Bronchial epithelial cell (primary cell): ENCODE measurements at regions not wholly inside any gene's neighbourhood (a gene's known extent, or its start where the extent isn't known, plus 50 kb on each side); places are given as distances from the start of the nearest gene placed in this dataset.

Experiments
- DNase-seq: peaks from one replicate; pipeline ENCODE4 v3.0.0-alpha.2; 2010; ENCODE audit warnings: low read depth
- FAIRE-seq: peaks from 2 replicates; lab custom pipeline; 2011; peaks lifted over from hg19 to GRCh38; lab: Jason Lieb, UNC
- H3K27me3 ChIP-seq: 2 replicates; pipeline ENCODE4 v1.5.1; 2011; ENCODE audit warnings: low read length; ENCODE audit not compliant: control insufficient read depth, insufficient read depth
- H3K36me3 ChIP-seq: 2 replicates; pipeline ENCODE4 v1.5.1; 2011; ENCODE audit warnings: low read length; ENCODE audit not compliant: control insufficient read depth, insufficient read depth
- H3K4me3 ChIP-seq: 2 replicates; pipeline ENCODE4 v1.5.1; 2011; ENCODE audit warnings: mild to moderate bottlenecking, low read depth, low read length, control low read depth
- CTCF ChIP-seq: IDR thresholded peaks from 2 replicates; pipeline ENCODE4 v1.5.1; 2011; ENCODE audit warnings: mild to moderate bottlenecking, moderate library complexity, low read length, control low read depth, inconsistent platforms; ENCODE audit not compliant: insufficient read depth, severe bottlenecking

- Histone ChIP-seq H3K27me3 (no peaks in the 10 kb centered on the region), H3K4me3 (no peak overlapping the region), H3K36me3 (no peaks in the 10 kb centered on the region)
- FAIRE-seq (no peak), DNase-seq (peak; percentile 87)
- no peak for TF ChIP-seq CTCF
Observed at GRCh38 chr1:173112129-173112528, 61.4 kb upstream of the TNFSF18 start.

- Histone ChIP-seq H3K4me3 (no peak overlapping the region), H3K36me3 (no peaks in the 10 kb centered on the region), H3K27me3 (no peaks in the 10 kb centered on the region)
- TF ChIP-seq CTCF: no peak
- FAIRE-seq: no peak
- no peak for DNase-seq
Observed at GRCh38 chr1:173107696-173108095, 57.0 kb upstream of the TNFSF18 start.

GRCh38 chr1:173103006-173103405 is 52.3 kb upstream of the TNFSF18 start:
- H3K4me3 ChIP-seq: no peak overlapping the region
- no peak for FAIRE-seq
- TF ChIP-seq CTCF: no peak
- H3K27me3 ChIP-seq: no peaks in the 10 kb centered on the region
- no peak for DNase-seq
- H3K36me3 ChIP-seq: no peaks in the 10 kb centered on the region

GRCh38 chr1:173101589-173101988 is 50.8 kb upstream of the TNFSF18 start:
- DNase-seq (no peak), FAIRE-seq (no peak)
- no peak for TF ChIP-seq CTCF
- H3K27me3 ChIP-seq: no peaks in the 10 kb centered on the region
- no peaks in the 10 kb centered on the region for H3K36me3 ChIP-seq
- no peak overlapping the region for H3K4me3 ChIP-seq

GRCh38 chr1:173100476-173101107 is 49.9 kb upstream of the TNFSF18 start:
- no peak for FAIRE-seq
- Histone ChIP-seq H3K27me3 (no peaks in the 10 kb centered on the region), H3K4me3 (no peak overlapping the region), H3K36me3 (no peaks in the 10 kb centered on the region)
- DNase-seq: no peak
- TF ChIP-seq CTCF: no peak
